Lower lobe of right lung (tissue), 2 donors: ENCODE measurements at regions not wholly inside any gene's neighbourhood (a gene's known extent, or its start where the extent isn't known, plus 50 kb on each side); places are given as distances from the start of the nearest gene placed in this dataset.

Source experiments
- ATAC-seq, 2 donors: fragments of 200-7000 bp; cut with Tn5 transposase; one replicate each; pipeline ENCODE4 v1.9.1; 2020 to 2022; ENCODE audit warnings: mild to moderate bottlenecking in 2 of 2, moderate library complexity in 2 of 2
- DNase-seq: peaks from one replicate; pipeline ENCODE4 v3.0.0-alpha.2; 2020
- H3K27ac ChIP-seq: fragments of 200-600 bp; one replicate; pipeline ENCODE4 v1.8.0; 2022
- H3K27me3 ChIP-seq: fragments of 200-600 bp; one replicate; pipeline ENCODE4 v1.8.0; 2022; ENCODE audit warnings: low read depth
- H3K36me3 ChIP-seq: fragments of 200-600 bp; one replicate; pipeline ENCODE4 v1.8.0; 2022; ENCODE audit warnings: mild to moderate bottlenecking
- H3K4me1 ChIP-seq: fragments of 200-600 bp; one replicate; pipeline ENCODE4 v1.8.0; 2022
- H3K4me3 ChIP-seq: fragments of 200-600 bp; one replicate; pipeline ENCODE4 v1.8.0; 2022; ENCODE audit warnings: mild to moderate bottlenecking
- H3K9me3 ChIP-seq: fragments of 200-600 bp; one replicate; pipeline ENCODE4 v1.8.0; 2022
- intact Hi-C: fragments of 100-400 bp; cut with DNase I; formaldehyde crosslinking; loops from one replicate; pipeline ENCODE4 v1.11.0; 2022
- TF ChIP-seq, protein P1 (sequence below): fragments of 200-600 bp; IDR thresholded peaks from one replicate; pipeline ENCODE4 v1.8.0; 2022; ENCODE audit warnings: antibody characterized with exemption, mild to moderate bottlenecking
- donor health status: DM: no; HTN: yes; CAD: no; lungs with severe emphysema.

DNA sequence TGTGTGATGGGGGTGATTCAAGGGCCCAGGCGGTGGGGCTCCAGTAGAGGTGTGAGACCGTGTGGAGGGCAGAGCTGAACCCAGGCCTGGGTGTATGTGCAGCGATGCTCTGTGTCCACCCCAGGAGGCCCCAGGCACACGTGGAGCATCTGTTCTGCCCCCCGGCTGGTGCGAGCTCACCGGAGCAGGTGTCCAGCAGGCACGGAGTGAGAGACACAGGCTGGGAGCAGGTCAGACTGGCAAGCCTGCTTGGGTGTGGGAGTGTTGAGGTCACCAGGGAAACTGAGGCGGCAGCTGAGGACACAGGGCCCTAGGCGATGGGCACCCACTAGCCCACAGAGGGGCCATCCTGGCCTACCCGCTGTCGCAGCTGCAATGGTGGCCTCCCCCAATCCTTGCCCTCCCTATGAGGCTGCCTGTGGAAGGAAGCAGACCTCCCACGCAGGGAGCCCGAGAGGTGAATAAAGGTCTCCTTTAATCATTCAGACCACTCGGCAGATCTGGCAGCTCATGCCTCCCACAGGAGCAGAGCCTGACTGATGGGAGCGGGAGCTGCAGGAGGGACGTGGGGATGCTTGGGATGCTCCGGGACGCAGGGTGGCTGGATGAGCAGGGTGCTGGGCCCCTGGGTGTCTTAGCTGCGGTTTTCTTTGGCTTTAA is 1165.1 kb downstream of the BRD1 start:
- intact Hi-C loops: no loop called here

DNA sequence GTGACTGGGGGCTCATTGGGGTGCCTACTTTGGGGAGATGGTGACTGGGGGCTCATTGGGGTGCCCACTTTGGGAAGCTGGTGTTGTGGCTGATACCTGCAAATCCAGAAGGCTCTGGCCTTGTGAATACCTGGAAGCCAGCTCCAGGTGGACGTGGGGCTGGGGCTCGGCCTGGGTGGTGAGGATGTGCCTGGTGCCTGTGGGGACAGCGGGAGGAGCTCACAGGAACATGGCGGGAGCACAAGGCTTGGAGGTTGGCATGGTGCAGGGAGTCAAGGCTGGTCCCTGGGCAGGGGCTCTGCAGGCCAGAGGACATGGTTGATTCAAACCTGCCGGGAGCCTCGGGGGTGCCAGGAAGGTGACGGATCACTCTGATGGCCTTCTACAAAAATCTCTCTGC is 1165.7 kb downstream of the BRD1 start:
- Histone ChIP-seq H3K9me3 (peaks cover 11% of the 10 kb centered on the region), H3K36me3 (no peaks in the 10 kb centered on the region), H3K27ac (no peak overlapping the region), H3K4me1 (no peaks in the 10 kb centered on the region), H3K27me3 (no peaks in the 10 kb centered on the region), H3K4me3 (no peak overlapping the region)
- DNase-seq: no peak
- intact Hi-C loops: no loop called here
- TF ChIP-seq, protein P1, sequence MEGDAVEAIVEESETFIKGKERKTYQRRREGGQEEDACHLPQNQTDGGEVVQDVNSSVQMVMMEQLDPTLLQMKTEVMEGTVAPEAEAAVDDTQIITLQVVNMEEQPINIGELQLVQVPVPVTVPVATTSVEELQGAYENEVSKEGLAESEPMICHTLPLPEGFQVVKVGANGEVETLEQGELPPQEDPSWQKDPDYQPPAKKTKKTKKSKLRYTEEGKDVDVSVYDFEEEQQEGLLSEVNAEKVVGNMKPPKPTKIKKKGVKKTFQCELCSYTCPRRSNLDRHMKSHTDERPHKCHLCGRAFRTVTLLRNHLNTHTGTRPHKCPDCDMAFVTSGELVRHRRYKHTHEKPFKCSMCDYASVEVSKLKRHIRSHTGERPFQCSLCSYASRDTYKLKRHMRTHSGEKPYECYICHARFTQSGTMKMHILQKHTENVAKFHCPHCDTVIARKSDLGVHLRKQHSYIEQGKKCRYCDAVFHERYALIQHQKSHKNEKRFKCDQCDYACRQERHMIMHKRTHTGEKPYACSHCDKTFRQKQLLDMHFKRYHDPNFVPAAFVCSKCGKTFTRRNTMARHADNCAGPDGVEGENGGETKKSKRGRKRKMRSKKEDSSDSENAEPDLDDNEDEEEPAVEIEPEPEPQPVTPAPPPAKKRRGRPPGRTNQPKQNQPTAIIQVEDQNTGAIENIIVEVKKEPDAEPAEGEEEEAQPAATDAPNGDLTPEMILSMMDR: no peak
- ATAC-seq: no peak

More for the DNA sequence above, 1165.1 kb downstream of the BRD1 start:
- no peak overlapping the region for H3K27ac ChIP-seq
- peaks cover 11% of the 10 kb centered on the region for H3K9me3 ChIP-seq
- no peak for DNase-seq
- TF ChIP-seq, protein P1: no peak
- no peaks in the 10 kb centered on the region for H3K4me1 ChIP-seq
- no peaks in the 10 kb centered on the region for H3K27me3 ChIP-seq
- H3K36me3 ChIP-seq: no peaks in the 10 kb centered on the region
- no peak for ATAC-seq
- H3K4me3 ChIP-seq: no peak overlapping the region

DNA sequence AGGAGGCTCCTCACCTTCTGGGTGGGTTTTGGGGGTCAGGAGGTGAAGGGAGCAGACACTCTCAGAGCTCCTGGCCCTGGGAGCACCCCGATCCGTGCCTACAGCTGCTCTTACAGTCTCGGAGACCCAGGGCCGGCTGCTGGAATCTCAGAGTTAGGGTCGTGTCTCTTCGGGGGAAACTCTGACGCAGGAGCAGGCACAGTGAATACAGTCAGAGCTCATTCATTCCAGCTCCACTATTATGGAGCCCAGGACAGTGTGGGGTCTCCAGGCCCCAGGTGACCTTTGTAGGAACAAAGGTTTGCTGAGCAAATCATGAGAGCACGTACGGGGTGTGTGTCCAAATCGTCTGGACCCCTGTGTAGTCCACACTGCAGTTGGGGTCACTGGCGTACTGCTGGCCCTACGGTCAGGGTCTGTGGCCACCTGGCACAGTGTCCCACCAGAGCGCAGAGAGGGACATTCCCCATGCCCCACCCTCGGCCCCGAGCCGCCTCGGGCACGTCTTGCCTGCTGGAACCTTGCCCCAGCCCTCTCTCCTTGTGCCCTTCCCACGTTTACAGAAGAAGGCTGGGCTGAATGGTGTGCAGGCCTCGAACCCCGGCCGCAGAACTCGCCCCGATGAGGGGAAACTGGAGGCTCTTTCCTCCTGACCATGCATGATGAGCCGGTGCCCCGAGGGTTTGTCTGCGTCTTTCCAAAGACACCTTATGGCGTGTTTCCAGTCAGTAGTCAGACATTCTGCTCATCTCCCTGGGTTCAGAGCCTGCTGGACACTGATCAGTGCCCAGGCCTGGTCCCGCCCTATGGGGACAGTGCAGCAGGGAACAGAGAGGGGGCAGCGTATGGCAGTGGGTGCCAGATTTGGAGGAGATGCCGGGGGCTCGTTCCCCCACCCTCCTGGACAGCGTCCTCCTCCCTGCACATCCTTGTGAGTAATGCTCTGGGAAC is 1166.6 kb downstream of the BRD1 start:
- Histone ChIP-seq H3K36me3 (no peaks in the 10 kb centered on the region), H3K4me1 (no peaks in the 10 kb centered on the region), H3K4me3 (no peak overlapping the region), H3K27me3 (no peaks in the 10 kb centered on the region), H3K9me3 (peaks cover 11% of the 10 kb centered on the region), H3K27ac (no peak overlapping the region)
- intact Hi-C loops: no loop called here
- no peak for DNase-seq
- TF ChIP-seq, protein P1: no peak
- no peak for ATAC-seq

DNA sequence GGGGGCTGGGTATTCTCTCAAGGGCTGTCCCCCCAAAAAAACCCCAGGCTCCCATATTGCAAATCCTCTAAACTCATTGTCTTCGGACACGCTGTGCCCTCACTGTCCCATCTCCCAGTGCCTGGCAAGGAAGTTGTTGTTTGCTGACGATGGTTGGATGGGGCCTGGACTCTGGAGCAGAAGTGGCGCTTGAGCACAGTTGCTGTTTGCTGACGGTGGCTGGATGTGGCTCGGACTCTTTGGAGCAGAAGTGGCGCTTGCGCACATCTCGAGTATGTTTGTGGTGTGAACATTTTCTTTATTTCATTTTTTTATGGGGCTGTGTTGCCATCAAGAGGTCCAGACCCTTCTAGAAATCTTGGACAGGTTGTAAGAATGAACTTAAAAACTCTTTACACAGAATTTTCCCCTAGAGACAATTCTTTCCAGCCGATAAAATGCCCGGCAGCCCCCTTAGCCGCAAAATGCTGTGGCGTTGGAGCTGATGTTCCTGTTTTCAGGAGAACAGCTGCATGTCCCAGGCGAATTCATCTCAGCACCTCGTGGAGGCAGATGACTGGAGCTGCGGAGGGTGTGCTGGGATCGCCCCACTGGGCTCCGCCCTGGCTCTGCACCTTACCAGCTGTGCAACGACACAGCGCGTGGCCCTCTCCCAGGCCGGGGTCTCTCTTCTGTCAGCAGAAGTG is 1167.4 kb downstream of the BRD1 start:
- Histone ChIP-seq H3K4me1 (no peaks in the 10 kb centered on the region), H3K9me3 (peaks cover 11% of the 10 kb centered on the region), H3K27ac (no peak overlapping the region), H3K4me3 (no peak overlapping the region), H3K36me3 (no peaks in the 10 kb centered on the region), H3K27me3 (no peaks in the 10 kb centered on the region)
- TF ChIP-seq, protein P1: no peak
- intact Hi-C loops: no loop called here
- no peak for ATAC-seq
- DNase-seq: no peak

DNA sequence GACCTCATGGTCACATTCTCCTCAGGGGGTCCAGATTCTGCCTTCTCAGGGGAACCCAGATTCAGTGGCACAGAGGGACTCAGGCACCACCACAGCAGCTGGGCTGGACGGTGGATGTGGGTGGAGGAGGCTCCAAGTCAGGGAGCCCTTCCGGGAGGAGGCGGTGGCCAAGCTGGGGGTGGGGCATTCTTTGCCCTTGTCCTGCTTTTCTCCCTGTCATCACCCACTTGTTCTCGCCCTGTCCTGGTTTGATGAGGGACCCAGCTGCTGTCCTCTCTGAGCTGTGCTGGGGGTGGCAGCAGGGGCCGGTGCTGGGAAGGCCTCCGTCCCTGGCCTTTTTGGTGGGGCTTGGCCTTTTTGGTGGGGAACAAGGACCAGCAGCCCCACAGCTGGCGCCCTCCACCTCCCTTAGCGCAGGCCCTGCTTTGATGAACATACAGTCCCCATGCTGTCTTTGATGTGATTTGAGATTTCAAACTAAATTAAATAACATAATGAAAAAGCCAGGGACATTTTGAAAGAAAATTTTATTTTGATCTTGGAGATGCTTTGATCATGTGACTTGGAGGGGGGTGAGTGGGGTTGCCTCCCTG is 1168.2 kb downstream of the BRD1 start:
- H3K4me3 ChIP-seq: no peak overlapping the region
- no peaks in the 10 kb centered on the region for H3K27me3 ChIP-seq
- no peak for ATAC-seq
- H3K36me3 ChIP-seq: no peaks in the 10 kb centered on the region
- H3K27ac ChIP-seq: no peak overlapping the region
- H3K9me3 ChIP-seq: peaks cover 11% of the 10 kb centered on the region
- TF ChIP-seq, protein P1: no peak
- no peaks in the 10 kb centered on the region for H3K4me1 ChIP-seq
- intact Hi-C loops: no loop called here
- no peak for DNase-seq
